Skin of body (tissue), 1 donor: ENCODE measurements at regions not wholly inside any gene's neighbourhood (a gene's known extent, or its start where the extent isn't known, plus 50 kb on each side); places are given as distances from the start of the nearest gene placed in this dataset.
A peak's percentile ranks its signal among the peaks of the same experiment; 100 is the strongest.
"Not testable (repeated sequence)": the region's sequence is repeated elsewhere in the genome, so short reads cannot be mapped to it uniquely, and the experiment has no call there.

Experiments used
- DNase-seq: peaks from one replicate; lab custom pipeline; 2025; lab: John Stamatoyannopoulos, UW

GRCh38 chr5:115691814-115692213 is 66.0 kb upstream of the TMED7 start:
- not testable (repeated sequence) for DNase-seq

- DNase-seq: peak; percentile 28
Observed at GRCh38 chr5:115686738-115687074, 60.9 kb upstream of the TMED7 start.

GRCh38 chr5:115686051-115686737 is 60.4 kb upstream of the TMED7 start:
- peak; percentile 58 for DNase-seq

GRCh38 chr5:115685490-115685889 is 59.7 kb upstream of the TMED7 start:
- DNase-seq: no peak

GRCh38 chr5:115684513-115685037 is 58.7 kb upstream of the TMED7 start:
- no peak for DNase-seq

GRCh38 chr5:115683081-115683480 is 57.2 kb upstream of the TMED7 start:
- no peak for DNase-seq
